ENCODE measurements at regions not wholly inside any gene's neighbourhood (a gene's known extent, or its start where the extent isn't known, plus 50 kb on each side); places are given as distances from the start of the nearest gene placed in this dataset.

DNA sequence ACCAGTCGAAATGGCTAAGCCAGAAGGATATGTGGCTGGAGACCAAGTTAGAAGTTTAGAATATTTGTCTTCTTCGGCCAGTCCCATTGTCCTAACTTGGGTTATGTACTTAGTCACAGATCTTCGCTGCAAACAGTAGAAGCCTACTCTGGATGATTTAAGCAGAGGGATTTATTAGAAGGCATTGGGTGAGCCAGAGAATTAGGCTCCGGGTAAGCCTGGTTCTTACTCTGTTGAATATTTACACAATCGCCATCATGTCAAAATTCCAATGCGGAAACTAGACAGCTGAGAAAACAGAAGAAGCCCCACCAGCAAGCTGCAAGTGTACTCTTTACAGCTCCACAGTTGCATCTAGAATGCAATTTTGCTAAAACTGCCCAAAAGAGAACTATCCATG, 276.6 kb downstream of the CMPK2 start:
- DNase-seq (ENCODE audit: low read depth, low spot score), result no peak
- no peaks in the 10 kb centered on the region; a peak in 1 of 4 replicates for H3K9me3 ChIP-seq (ENCODE audit: control insufficient read depth in 1 of 2, insufficient read depth in 1 of 2, low read depth in 1 of 2, low read length in 2 of 2)
- no peaks in the 10 kb centered on the region for H3K79me2 ChIP-seq (ENCODE audit: insufficient read depth, low read length)
- no peak overlapping the region for H3K27ac ChIP-seq (ENCODE audit: low read depth, low read length)
- no TSS peak for BruUV-seq (replicated peaks)
- H3K27me3 ChIP-seq (ENCODE audit: insufficient read depth, low read length), result no peaks in the 10 kb centered on the region
- H3K9me2 ChIP-seq (ENCODE audit: insufficient read depth), result no peaks in the 10 kb centered on the region
- POLR2A ChIA-PET, result no interaction called here
- CTCF ChIA-PET, result no interaction called here
- H2AFZ ChIP-seq (ENCODE audit: low read depth, low read length, poor library complexity, severe bottlenecking), result no peak overlapping the region
- TF ChIP-seq EZH2phosphoT487 (IDR thresholded peaks at IDR 0.05; ENCODE audit: borderline replicate concordance) (no peak), EZH2 (IDR thresholded peaks at IDR 0.05) (no peak), SRF (IDR thresholded peaks at IDR 0.05; ENCODE audit: low read depth) (no peak), TCF7L2 (IDR thresholded peaks at IDR 0.05; ENCODE audit: borderline replicate concordance, extremely low read depth, insufficient read depth, insufficient read length) (no peak), RAD21 (IDR thresholded peaks at IDR 0.05; ENCODE audit: low read depth) (no peak), ZFX (IDR thresholded peaks at IDR 0.05) (no peak), JUND (IDR thresholded peaks at IDR 0.05) (no peak), POLR2AphosphoS5 (IDR thresholded peaks at IDR 0.05; ENCODE audit: low read depth, low read length) (no peak)
- TF ChIP-seq, protein P1, sequence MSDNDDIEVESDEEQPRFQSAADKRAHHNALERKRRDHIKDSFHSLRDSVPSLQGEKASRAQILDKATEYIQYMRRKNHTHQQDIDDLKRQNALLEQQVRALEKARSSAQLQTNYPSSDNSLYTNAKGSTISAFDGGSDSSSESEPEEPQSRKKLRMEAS (IDR thresholded peaks at IDR 0.05), result no peak
- TF ChIP-seq, protein P2, sequence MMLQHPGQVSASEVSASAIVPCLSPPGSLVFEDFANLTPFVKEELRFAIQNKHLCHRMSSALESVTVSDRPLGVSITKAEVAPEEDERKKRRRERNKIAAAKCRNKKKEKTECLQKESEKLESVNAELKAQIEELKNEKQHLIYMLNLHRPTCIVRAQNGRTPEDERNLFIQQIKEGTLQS (IDR thresholded peaks at IDR 0.05), result no peak
- TF ChIP-seq, protein P3, sequence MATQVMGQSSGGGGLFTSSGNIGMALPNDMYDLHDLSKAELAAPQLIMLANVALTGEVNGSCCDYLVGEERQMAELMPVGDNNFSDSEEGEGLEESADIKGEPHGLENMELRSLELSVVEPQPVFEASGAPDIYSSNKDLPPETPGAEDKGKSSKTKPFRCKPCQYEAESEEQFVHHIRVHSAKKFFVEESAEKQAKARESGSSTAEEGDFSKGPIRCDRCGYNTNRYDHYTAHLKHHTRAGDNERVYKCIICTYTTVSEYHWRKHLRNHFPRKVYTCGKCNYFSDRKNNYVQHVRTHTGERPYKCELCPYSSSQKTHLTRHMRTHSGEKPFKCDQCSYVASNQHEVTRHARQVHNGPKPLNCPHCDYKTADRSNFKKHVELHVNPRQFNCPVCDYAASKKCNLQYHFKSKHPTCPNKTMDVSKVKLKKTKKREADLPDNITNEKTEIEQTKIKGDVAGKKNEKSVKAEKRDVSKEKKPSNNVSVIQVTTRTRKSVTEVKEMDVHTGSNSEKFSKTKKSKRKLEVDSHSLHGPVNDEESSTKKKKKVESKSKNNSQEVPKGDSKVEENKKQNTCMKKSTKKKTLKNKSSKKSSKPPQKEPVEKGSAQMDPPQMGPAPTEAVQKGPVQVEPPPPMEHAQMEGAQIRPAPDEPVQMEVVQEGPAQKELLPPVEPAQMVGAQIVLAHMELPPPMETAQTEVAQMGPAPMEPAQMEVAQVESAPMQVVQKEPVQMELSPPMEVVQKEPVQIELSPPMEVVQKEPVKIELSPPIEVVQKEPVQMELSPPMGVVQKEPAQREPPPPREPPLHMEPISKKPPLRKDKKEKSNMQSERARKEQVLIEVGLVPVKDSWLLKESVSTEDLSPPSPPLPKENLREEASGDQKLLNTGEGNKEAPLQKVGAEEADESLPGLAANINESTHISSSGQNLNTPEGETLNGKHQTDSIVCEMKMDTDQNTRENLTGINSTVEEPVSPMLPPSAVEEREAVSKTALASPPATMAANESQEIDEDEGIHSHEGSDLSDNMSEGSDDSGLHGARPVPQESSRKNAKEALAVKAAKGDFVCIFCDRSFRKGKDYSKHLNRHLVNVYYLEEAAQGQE (IDR thresholded peaks at IDR 0.05; ENCODE audit: low read depth), result no peak
- TF ChIP-seq, protein P4, sequence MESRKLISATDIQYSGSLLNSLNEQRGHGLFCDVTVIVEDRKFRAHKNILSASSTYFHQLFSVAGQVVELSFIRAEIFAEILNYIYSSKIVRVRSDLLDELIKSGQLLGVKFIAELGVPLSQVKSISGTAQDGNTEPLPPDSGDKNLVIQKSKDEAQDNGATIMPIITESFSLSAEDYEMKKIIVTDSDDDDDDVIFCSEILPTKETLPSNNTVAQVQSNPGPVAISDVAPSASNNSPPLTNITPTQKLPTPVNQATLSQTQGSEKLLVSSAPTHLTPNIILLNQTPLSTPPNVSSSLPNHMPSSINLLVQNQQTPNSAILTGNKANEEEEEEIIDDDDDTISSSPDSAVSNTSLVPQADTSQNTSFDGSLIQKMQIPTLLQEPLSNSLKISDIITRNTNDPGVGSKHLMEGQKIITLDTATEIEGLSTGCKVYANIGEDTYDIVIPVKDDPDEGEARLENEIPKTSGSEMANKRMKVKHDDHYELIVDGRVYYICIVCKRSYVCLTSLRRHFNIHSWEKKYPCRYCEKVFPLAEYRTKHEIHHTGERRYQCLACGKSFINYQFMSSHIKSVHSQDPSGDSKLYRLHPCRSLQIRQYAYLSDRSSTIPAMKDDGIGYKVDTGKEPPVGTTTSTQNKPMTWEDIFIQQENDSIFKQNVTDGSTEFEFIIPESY (IDR thresholded peaks at IDR 0.05; ENCODE audit: extremely low read depth, insufficient replicate concordance, low read length), result no peak
- H3K4me2 ChIP-seq (ENCODE audit: low read length), result no peak overlapping the region
- RAD21 ChIA-PET (ENCODE audit: low non-redundant PET in 1 of 2, low total read pairs in 2 of 2, uncharacterized antibody in 2 of 2, unreplicated experiment in 2 of 2), result no interaction called here
- peaks cover 0 to 6% of the 10 kb centered on the region in 2 experiments; a peak in 1 of 4 replicates for H3K4me1 ChIP-seq (ENCODE audit: control insufficient read depth in 1 of 2, insufficient read depth in 2 of 2, low read length in 2 of 2)
- no peak for ATAC-seq
- H4K20me1 ChIP-seq (ENCODE audit: insufficient read depth), result no peaks in the 10 kb centered on the region
- intact Hi-C loops (cut with micrococcal nuclease), result no loop called here
- no peaks in the 10 kb centered on the region for H3K36me3 ChIP-seq (ENCODE audit: control insufficient read depth in 1 of 2, insufficient read depth in 2 of 2, low read length in 2 of 2)
- H3K9ac ChIP-seq (ENCODE audit: low read length), result no peak overlapping the region
- H3K4me3 ChIP-seq (replicated peaks in 1 of 2; ENCODE audit: low read depth in 1 of 2, low read length in 2 of 2), result no peak overlapping the region

Measured in HCT116 (cell line).